Pancreas (tissue), 10 donors: ENCODE measurements at regions not wholly inside any gene's neighbourhood (a gene's known extent, or its start where the extent isn't known, plus 50 kb on each side); places are given as distances from the start of the nearest gene placed in this dataset.

Experiments
- ATAC-seq, 4 donors: fragments of 200-7000 bp; cut with Tn5 transposase; one replicate each; pipeline versions ENCODE4 v1.8.0 to v1.9.1; 2020; ENCODE audit warnings: mild to moderate bottlenecking in 4 of 4, moderate library complexity in 4 of 4
- DNase-seq, 6 donors: peaks; one replicate each; pipeline ENCODE4 v3.0.0-alpha.2; 2020
- FAIRE-seq: peaks from 2 replicates; lab custom pipeline; 2012; peaks lifted over from hg19 to GRCh38; lab: Jason Lieb, UNC
- H3K27ac ChIP-seq, 4 donors: fragments of 200-600 bp; sonication (generic); 1 replicate in 3 of 4; 2 replicates in 1 of 4; pipeline versions ENCODE4 v1.5.0 to v1.8.0; 2020
- H3K27me3 ChIP-seq, 4 donors: fragments of 200-600 bp; one replicate each; pipeline ENCODE4 v1.8.0; 2021
- H3K36me3 ChIP-seq, 3 donors: fragments of 200-600 bp; sonication (generic) in 1 of 3; one replicate each; pipeline versions ENCODE4 v1.5.0 to v1.8.0; 2020 to 2021
- H3K4me1 ChIP-seq, 3 donors: fragments of 200-600 bp; one replicate each; pipeline ENCODE4 v1.8.0; 2021
- H3K4me3 ChIP-seq, 4 donors: fragments of 200-600 bp; sonication (generic) in 2 of 4; one replicate each; pipeline versions ENCODE4 v1.5.0 to v1.8.0; 2020 to 2021
- H3K9me3 ChIP-seq, 4 donors: fragments of 200-600 bp; one replicate each; pipeline ENCODE4 v1.8.0; 2021
- WGBS, 2 donors: extraction: QIAGEN DNeasy Blood & Tissue Kit; methylation state at CpG; one replicate each; pipeline ENCODE4 v1.1.7; 2013; 5-methylcytosine and 5-hydroxymethylcytosine counted together
- intact Hi-C, 3 donors: fragments of 100-400 bp; cut with DNase I; formaldehyde crosslinking; loops; one replicate each; pipeline versions ENCODE4 v1.11.1 to v1.14.2; 2022
- TF ChIP-seq, protein P1 (sequence below), 4 donors: fragments of 200-600 bp; sonication (generic) in 3 of 4; IDR thresholded peaks; one replicate each; pipeline versions ENCODE4 v1.5.0 to v1.8.0; 2021; ENCODE audit warnings: antibody characterized with exemption in 4 of 4
- donor health status: healthy with polysubstance abuse.
- donor health status: DM: no; HTN: no; CAD: no; lungs with moderate emphysema.
- donor health status: DM: no; HTN: no; CAD: no.
- donor health status: control.
- donor health status: control.
- donor health status: Bipolar disorder and iron deficiency.
- donor health status: DM: yes; HTN: yes; CAD: no.
- donor health status: DM: no; HTN: no; CAD: no.
- donor health status: DM: no; HTN: no; CAD: no.
- donor health status: DM: yes; HTN: yes; CAD: no.

DNA sequence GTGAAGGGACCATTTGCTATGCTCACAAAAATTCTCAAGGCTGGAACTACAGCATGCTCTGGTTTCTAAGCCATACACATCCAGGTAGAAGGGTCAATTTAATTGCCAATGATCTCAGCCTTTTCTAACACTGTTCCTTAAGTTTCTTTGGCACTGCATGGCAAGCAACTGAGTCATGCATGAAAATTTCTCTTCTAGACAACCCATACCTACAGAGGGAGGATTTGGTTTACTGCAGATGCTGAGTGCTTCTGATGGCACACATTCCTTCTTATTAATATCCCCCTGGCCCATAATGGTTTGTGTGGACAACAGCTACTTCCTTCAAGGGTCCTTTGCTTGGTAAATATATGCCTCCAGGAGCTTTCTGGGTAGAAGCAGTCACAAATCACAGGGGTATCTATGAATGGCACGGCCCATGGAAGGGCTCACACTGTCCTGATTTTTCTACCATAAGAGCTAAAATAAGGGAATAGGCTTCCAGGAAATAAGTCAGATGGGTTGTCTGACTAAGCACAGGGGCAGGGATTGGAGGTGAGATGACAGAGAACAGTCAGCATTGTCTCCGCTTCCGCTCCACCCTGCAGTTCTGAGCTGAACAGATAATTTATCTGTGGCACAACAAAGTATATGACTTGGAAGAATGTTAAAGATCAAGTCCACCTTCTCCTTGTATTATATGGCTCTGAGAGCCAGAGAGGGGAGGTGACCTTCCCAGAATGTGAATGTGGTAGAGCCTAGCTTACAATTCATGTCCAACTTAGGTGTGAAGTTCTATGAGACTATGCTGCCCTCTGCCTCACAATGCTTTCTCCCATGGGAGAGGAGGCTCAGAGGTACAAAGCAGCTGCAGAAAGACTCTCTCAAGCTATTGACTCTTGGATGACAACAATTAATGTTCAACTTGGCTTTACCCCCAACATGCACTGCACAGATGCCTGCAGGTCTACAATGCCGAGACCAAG is 199.2 kb upstream of the TNP1 start:
- no peak overlapping the region for H3K27ac ChIP-seq
- no peak overlapping the region for H3K4me3 ChIP-seq
- FAIRE-seq (no peak), DNase-seq (no peak), ATAC-seq (no peak)
- H3K27me3 ChIP-seq = no peaks in the 10 kb centered on the region
- intact Hi-C loops = no loop called here
- 93 to 95% methylated on average over 4 of the region's 4 CpGs for WGBS, 2 donors
- H3K4me1 ChIP-seq = no peaks in the 10 kb centered on the region
- H3K36me3 ChIP-seq = no peaks in the 10 kb centered on the region
- H3K9me3 ChIP-seq = no peaks in the 10 kb centered on the region
- TF ChIP-seq, protein P1, sequence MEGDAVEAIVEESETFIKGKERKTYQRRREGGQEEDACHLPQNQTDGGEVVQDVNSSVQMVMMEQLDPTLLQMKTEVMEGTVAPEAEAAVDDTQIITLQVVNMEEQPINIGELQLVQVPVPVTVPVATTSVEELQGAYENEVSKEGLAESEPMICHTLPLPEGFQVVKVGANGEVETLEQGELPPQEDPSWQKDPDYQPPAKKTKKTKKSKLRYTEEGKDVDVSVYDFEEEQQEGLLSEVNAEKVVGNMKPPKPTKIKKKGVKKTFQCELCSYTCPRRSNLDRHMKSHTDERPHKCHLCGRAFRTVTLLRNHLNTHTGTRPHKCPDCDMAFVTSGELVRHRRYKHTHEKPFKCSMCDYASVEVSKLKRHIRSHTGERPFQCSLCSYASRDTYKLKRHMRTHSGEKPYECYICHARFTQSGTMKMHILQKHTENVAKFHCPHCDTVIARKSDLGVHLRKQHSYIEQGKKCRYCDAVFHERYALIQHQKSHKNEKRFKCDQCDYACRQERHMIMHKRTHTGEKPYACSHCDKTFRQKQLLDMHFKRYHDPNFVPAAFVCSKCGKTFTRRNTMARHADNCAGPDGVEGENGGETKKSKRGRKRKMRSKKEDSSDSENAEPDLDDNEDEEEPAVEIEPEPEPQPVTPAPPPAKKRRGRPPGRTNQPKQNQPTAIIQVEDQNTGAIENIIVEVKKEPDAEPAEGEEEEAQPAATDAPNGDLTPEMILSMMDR (IDR thresholded peaks at IDR 0.05) = no peak

DNA sequence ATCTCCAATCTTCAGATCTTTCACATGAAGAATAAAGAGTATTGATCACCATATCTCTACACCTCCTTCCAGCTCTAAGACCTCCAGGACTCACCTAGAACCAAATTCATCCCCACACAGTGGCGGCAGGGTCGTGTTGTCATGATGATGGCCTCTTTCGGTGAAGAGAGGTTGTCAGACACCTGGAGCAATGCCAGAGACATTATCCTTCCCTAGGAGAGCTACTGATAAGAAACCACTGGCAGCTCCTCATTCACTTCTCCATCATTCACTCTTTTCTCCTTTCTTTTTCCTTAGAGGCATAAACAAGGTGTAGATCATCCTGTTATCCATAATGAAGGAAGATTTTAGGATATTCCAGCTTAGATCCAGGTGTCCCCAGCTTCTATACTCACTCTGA is 197.9 kb upstream of the TNP1 start:
- H3K4me3 ChIP-seq = no peak overlapping the region
- FAIRE-seq (no peak), ATAC-seq (no peak), DNase-seq (no peak)
- intact Hi-C loops = no loop called here
- H3K36me3 ChIP-seq = no peaks in the 10 kb centered on the region
- H3K9me3 ChIP-seq = no peaks in the 10 kb centered on the region
- TF ChIP-seq, protein P1 (IDR thresholded peaks at IDR 0.05) = no peak
- no peaks in the 10 kb centered on the region for H3K27me3 ChIP-seq
- 78 to 91% methylated on average over 3 of the region's 3 CpGs for WGBS, 2 donors
- H3K4me1 ChIP-seq = no peaks in the 10 kb centered on the region
- H3K27ac ChIP-seq = no peak overlapping the region

DNA sequence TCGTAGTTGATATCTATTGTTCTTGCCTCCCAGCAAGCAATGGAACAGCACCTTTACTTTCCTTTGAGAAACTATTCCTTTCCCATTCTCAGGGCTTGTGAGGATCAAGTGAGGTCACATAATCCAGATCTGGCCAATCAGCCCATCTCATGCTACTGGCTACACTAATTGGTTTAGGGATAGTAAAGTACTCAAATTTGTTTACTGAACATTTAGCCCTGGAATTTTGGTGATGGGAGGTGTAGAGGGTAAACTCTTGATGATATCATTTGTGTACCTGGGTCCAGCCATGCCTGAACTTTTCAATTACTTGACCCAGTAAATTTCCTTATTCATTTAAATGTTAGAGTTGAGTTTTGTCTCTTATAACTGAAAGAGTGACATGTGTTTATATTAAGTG is 195.8 kb upstream of the TNP1 start:
- H3K4me3 ChIP-seq = no peak overlapping the region
- H3K27ac ChIP-seq = no peak overlapping the region
- H3K9me3 ChIP-seq = no peaks in the 10 kb centered on the region
- no peak for DNase-seq
- H3K4me1 ChIP-seq = no peaks in the 10 kb centered on the region
- no peak for FAIRE-seq
- WGBS, 2 donors = 79 to 81% methylated on average over 1 of the region's 1 CpG
- H3K27me3 ChIP-seq = no peaks in the 10 kb centered on the region
- TF ChIP-seq, protein P1 (IDR thresholded peaks at IDR 0.05) = no peak
- no peaks in the 10 kb centered on the region for H3K36me3 ChIP-seq
- intact Hi-C loops = no loop called here
- no peak for ATAC-seq

DNA sequence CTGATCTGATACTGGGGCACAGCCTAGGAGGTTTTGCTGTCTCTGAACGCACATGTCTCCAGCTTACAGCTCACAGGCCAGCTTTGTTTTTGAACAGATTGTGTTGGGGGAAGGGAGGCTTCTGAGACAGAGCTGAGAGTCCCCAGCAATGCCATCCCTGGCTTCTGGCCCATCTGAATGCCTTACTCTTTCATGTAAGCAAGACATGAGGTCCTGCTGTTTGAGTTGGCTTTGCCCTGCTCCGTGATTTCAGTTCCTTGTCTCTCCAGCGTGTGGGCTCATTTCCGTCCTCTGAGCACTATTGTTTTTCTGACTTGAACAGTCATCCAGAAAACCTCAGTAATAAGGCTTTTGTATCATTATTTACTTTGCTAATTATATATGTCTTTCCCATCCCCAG is 194.9 kb upstream of the TNP1 start:
- Histone ChIP-seq H3K27me3 (no peaks in the 10 kb centered on the region), H3K27ac (no peak overlapping the region), H3K4me3 (no peak overlapping the region), H3K4me1 (no peaks in the 10 kb centered on the region), H3K36me3 (no peaks in the 10 kb centered on the region), H3K9me3 (no peaks in the 10 kb centered on the region)
- 70 to 79% methylated on average over 4 of the region's 4 CpGs for WGBS, 2 donors
- no peak for DNase-seq
- intact Hi-C loops = no loop called here
- TF ChIP-seq, protein P1 (IDR thresholded peaks at IDR 0.05) = no peak
- no peak for FAIRE-seq
- ATAC-seq = no peak
